Sigmoid colon (tissue), 6 donors: ENCODE measurements at regions not wholly inside any gene's neighbourhood (a gene's known extent, or its start where the extent isn't known, plus 50 kb on each side); places are given as distances from the start of the nearest gene placed in this dataset.

Experiments
- DNase-seq: peaks from one replicate; pipeline ENCODE4 v3.0.0-alpha.2; 2019
- H3K27ac ChIP-seq, 4 donors: fragments of 200-600 bp; sonication (generic); one replicate each; pipeline ENCODE4 v1.5.1; 2016 to 2019; ENCODE audit warnings: mild to moderate bottlenecking in 1 of 4
- H3K27me3 ChIP-seq, 3 donors: fragments of 200-600 bp; sonication (generic); one replicate each; pipeline ENCODE4 v1.5.1; 2019; ENCODE audit warnings: mild to moderate bottlenecking in 1 of 3
- H3K36me3 ChIP-seq, 4 donors: fragments of 200-600 bp; sonication (generic); one replicate each; pipeline ENCODE4 v1.5.1; 2016 to 2019
- H3K4me1 ChIP-seq, 4 donors: fragments of 200-600 bp; sonication (generic); one replicate each; pipeline ENCODE4 v1.5.1; 2017 to 2019
- H3K4me3 ChIP-seq, 4 donors: fragments of 200-600 bp; sonication (generic); one replicate each; pipeline ENCODE4 v1.5.1; 2017 to 2019; ENCODE audit warnings: mild to moderate bottlenecking in 2 of 4, moderate library complexity in 1 of 4
- H3K9me3 ChIP-seq, 4 donors: fragments of 200-600 bp in 3 of 4; sonication (generic) in 3 of 4; one replicate each; pipeline versions ENCODE4 v1.5.1 to v1.6.1; 2013 to 2019
- EP300 ChIP-seq, 4 donors: sonication (generic); formaldehyde crosslinking; IDR thresholded peaks; one replicate each; pipeline ENCODE4 v1.6.1; 2017; ENCODE audit warnings: antibody characterized with exemption in 4 of 4
- POLR2A ChIP-seq, 2 donors: fragments of 450-650 bp; IDR thresholded peaks; one replicate each; pipeline ENCODE4 v1.6.1; 2016; ENCODE audit warnings: antibody characterized with exemption in 2 of 2, mild to moderate bottlenecking in 2 of 2, moderate library complexity in 2 of 2
- POLR2AphosphoS5 ChIP-seq, 4 donors: sonication (generic); formaldehyde crosslinking; IDR thresholded peaks; one replicate each; pipeline ENCODE4 v1.6.1; 2017; ENCODE audit warnings: antibody characterized with exemption in 4 of 4
- WGBS, 2 donors: extraction: QIAGEN DNeasy Blood & Tissue Kit; methylation state at CpG; one replicate each; pipeline ENCODE4 v1.1.7; 2013; 5-methylcytosine and 5-hydroxymethylcytosine counted together
- intact Hi-C: fragments of 100-400 bp; cut with DNase I; formaldehyde crosslinking; loops from one replicate; pipeline ENCODE4 v1.15.1; 2023
- TF ChIP-seq, protein P1 (sequence below), 4 experiments: fragments of 450-650 bp in 3 of 4; fragments of 200-600 bp in 1 of 4; IDR thresholded peaks; one replicate each; pipeline ENCODE4 v1.5.1; 2016 to 2019; ENCODE audit warnings: antibody characterized with exemption in 4 of 4, mild to moderate bottlenecking in 3 of 4, moderate library complexity in 2 of 4
- donor health status: healthy with polysubstance abuse.
- donor health status: healthy.

DNA sequence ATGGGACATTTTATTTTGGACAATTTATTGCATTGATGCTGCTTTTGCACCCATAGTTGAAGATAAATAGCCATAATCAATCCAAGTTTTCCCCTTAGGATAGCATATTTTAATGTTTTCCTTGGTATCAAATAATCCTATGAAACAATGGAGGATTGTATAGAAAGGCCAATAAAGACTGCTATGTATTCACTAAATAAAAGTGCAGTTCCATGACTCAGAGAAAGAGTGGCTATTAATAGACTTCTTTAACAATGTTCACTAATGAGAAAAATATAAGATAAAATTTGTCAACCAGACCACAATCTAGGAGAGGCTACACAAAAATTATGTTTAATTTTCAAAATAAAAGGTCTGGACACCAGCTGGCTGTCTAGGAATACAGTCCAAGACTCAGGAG, 560.9 kb upstream of the AGTR1 start:
- no peak for DNase-seq
- intact Hi-C loops, result no loop called here
- TF ChIP-seq EP300 (IDR thresholded peaks at IDR 0.05), result no peak
- TF ChIP-seq POLR2A (IDR thresholded peaks at IDR 0.05), result no peak
- TF ChIP-seq POLR2AphosphoS5 (IDR thresholded peaks at IDR 0.05), result no peak
- TF ChIP-seq, protein P1, sequence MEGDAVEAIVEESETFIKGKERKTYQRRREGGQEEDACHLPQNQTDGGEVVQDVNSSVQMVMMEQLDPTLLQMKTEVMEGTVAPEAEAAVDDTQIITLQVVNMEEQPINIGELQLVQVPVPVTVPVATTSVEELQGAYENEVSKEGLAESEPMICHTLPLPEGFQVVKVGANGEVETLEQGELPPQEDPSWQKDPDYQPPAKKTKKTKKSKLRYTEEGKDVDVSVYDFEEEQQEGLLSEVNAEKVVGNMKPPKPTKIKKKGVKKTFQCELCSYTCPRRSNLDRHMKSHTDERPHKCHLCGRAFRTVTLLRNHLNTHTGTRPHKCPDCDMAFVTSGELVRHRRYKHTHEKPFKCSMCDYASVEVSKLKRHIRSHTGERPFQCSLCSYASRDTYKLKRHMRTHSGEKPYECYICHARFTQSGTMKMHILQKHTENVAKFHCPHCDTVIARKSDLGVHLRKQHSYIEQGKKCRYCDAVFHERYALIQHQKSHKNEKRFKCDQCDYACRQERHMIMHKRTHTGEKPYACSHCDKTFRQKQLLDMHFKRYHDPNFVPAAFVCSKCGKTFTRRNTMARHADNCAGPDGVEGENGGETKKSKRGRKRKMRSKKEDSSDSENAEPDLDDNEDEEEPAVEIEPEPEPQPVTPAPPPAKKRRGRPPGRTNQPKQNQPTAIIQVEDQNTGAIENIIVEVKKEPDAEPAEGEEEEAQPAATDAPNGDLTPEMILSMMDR (IDR thresholded peaks at IDR 0.05), result no peak
- no peaks in the 10 kb centered on the region for H3K36me3 ChIP-seq
- H3K9me3 ChIP-seq, result no peaks in the 10 kb centered on the region
- H3K4me3 ChIP-seq, result no peak overlapping the region
- no peaks in the 10 kb centered on the region for H3K27me3 ChIP-seq
- H3K27ac ChIP-seq, result no peak overlapping the region
- H3K4me1 ChIP-seq, result no peaks in the 10 kb centered on the region

DNA sequence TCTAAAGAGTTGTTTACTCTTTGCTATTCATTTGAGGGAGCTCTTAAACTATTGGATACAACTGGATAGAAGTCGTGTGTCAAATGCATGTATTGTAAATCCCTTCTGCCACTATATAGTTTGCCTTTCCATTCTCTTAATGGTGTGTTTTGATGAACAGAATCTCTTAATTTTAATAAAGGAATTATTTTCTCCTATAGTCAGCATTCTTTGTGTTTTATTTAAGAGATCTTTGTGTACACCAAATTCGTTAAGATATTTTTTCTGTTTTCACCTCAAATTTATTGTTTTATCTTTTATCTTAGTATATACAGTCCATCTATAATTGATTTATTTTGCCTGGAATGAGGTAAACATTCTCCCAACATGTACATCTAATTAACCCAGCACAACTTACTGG, 551.5 kb upstream of the AGTR1 start:
- intact Hi-C loops, result no loop called here
- Histone ChIP-seq H3K27ac (no peak overlapping the region), H3K27me3 (no peaks in the 10 kb centered on the region), H3K4me1 (peaks cover 0 to 4% (median 0%) of the 10 kb centered on the region in 4 donors), H3K4me3 (no peak overlapping the region), H3K9me3 (no peaks in the 10 kb centered on the region), H3K36me3 (no peaks in the 10 kb centered on the region)
- DNase-seq, result no peak
- TF ChIP-seq EP300 (IDR thresholded peaks at IDR 0.05) (no peak), POLR2AphosphoS5 (IDR thresholded peaks at IDR 0.05) (no peak), POLR2A (IDR thresholded peaks at IDR 0.05) (no peak)
- TF ChIP-seq, protein P1 (IDR thresholded peaks at IDR 0.05), result no peak
- 31 to 52% methylated on average over 2 of the region's 2 CpGs for WGBS, 2 donors

DNA sequence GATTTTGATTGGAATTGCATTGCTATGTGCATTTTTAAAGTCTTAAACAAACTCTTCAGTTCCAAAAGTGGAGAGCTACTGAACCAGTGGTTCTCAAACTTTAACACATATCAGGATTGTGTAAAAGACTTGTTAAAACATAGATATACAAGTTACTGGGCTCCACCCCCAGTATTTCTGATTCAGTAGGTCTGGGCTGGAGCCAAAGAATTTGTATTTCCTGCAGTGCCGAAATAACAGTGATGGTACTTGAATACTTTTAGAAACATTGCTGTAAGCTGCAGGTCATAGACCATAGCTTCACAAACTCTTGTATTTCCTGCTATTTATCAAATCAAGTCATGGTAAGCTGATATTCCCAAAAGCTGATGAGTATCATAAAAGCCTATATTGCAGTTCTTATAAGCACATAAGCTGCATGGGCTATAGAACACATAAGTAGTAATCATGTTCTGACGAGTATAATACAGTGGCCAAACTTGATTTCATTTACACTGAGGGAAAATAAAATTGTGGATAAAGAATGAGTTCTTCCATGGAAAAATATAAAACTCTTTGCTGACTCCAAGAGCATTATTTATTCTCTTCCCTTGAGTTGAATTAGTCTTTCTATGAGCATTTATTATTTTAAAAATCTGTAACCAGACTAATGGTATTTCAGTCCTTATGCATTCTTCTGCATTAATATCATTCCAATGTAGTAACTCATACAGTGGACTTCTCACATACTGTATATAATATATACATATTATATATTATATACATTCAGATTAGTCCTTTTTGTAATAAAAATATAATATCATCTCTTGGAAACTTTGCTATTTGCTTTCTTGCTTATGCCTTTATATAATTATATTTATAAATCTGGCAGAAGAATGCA, 550.5 kb upstream of the AGTR1 start:
- H3K9me3 ChIP-seq, result no peaks in the 10 kb centered on the region

GRCh38 chr3:148147903-148148302, 549.8 kb upstream of the AGTR1 start:
- Histone ChIP-seq H3K9me3 (no peaks in the 10 kb centered on the region), H3K4me3 (no peak overlapping the region), H3K27ac (no peak overlapping the region), H3K27me3 (no peaks in the 10 kb centered on the region), H3K4me1 (peaks cover 0 to 4% (median 0%) of the 10 kb centered on the region in 4 donors), H3K36me3 (no peaks in the 10 kb centered on the region)
- TF ChIP-seq EP300 (IDR thresholded peaks at IDR 0.05), result no peak
- TF ChIP-seq, protein P1 (IDR thresholded peaks at IDR 0.05), result no peak
- no peak for TF ChIP-seq POLR2A (IDR thresholded peaks at IDR 0.05)
- TF ChIP-seq POLR2AphosphoS5 (IDR thresholded peaks at IDR 0.05), result no peak
- DNase-seq, result no peak
- intact Hi-C loops, result no loop called here
- 61 to 65% methylated on average over 2 of the region's 2 CpGs for WGBS, 2 donors

More for the DNA sequence above, 550.5 kb upstream of the AGTR1 start:
- 45 to 68% methylated on average over 2 of the region's 2 CpGs for WGBS, 2 donors
- TF ChIP-seq, protein P1 (IDR thresholded peaks at IDR 0.05), result no peak
- TF ChIP-seq POLR2A (IDR thresholded peaks at IDR 0.05) (no peak), EP300 (IDR thresholded peaks at IDR 0.05) (no peak), POLR2AphosphoS5 (IDR thresholded peaks at IDR 0.05) (no peak)
- intact Hi-C loops, result no loop called here
- Histone ChIP-seq H3K27ac (no peak overlapping the region), H3K4me3 (no peak overlapping the region), H3K4me1 (peaks cover 0 to 4% (median 0%) of the 10 kb centered on the region in 4 donors), H3K36me3 (no peaks in the 10 kb centered on the region), H3K27me3 (no peaks in the 10 kb centered on the region)
- DNase-seq, result no peak
